HS-27A (cell line): ENCODE measurements at regions not wholly inside any gene's neighbourhood (a gene's known extent, or its start where the extent isn't known, plus 50 kb on each side); places are given as distances from the start of the nearest gene placed in this dataset.

Experiments used
- DNase-seq: peaks from one replicate; pipeline ENCODE4 v3.0.0-alpha.2; 2012; ENCODE audit warnings: low read depth, missing footprints

DNA sequence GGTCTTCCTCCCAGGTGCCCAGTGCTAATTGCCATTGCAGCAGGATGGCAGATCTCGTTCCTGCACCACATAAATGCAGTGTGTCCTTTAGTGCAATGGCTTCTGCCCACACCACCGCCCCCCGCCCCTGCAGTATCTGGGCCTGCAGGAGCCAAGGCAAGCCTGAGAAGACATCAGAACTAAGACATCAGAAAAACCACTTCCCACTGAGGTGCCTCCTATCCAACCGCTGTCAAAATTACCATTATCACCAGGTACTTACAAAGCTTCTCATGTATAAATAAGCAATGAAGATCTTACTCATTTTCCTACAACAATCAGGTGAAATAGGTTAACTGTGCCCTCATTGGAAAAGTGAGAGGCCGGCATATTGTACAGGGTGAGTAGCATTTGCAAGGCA, 228.8 kb downstream of the FBXO15 start:
- DNase-seq: no peak

DNA sequence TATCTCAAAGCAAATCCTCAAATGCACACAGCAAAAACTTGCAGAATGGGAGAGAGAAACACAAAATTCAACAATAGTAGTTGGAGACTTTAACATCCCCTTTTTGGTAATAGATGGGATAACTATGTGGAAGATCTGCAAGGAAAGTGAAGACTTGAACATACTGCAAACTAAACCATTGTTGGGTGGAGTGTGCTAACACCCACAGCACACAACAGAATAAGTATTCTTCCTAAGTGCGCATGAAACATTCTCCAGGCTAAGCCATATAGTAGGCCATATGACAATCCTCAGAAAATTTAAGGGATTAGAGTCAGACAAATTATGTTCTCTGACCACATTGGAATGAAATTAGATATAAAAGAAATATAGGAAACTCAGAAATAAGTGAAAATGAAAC, 230.6 kb downstream of the FBXO15 start:
- no peak for DNase-seq

DNA sequence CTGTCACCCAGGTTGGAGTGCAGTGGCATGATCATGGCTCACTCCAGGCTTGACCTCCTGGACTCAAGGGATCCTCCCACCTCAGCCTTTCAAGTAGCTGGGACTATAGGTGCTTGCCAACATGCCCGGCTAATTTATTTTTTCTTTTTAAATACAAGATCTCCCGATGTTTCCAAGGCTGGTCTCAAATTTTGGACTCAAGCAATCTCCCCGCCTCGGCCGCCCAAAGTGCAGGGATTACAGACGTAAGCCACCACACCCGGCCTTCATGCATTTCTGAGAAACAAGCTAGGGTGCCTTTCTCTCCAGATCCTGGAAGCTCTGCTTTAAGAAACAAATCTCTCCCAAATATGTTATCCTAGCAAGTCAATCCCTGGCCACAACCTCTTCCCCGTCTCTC, 234.1 kb downstream of the FBXO15 start:
- DNase-seq: no peak

DNA sequence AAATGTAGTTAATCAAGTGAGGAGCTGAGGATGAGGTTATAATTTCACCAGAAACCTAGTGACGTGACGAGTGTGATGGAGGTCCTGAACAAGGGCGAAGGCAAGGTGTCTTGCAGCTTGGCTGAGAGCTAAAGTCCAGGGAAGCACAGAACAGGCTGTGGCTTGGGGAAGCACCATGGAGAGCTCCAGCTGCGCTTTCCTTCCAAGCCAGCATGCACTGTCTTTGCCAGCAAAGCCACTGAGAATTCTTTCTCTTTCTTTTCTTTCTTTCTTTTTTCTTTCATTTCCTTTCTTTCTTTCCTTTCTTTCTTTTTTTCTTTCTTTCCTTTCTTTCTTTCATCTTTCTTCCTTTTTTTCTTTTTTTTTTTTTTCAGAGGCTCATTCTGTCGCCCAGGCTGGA, 239.3 kb downstream of the FBXO15 start:
- DNase-seq: no peak

DNA sequence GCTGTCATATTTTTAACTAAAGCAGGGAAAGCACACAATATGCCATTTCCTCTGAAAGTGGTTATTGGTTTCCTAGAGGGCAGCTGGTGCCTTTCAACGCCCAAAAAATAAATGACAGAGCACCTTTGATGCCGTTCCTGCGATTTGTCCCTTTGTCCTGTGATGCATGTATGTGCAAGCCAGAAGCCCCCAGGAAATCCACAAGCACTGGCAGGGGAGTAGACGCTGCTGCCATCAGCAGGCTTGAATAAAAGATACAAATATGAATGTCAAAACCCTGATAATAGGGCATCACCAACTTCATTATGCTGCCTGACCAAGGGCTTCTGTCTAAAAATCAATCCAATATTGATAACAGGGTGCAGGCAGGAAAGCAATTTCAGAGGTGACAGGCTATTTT, 246.1 kb downstream of the FBXO15 start:
- DNase-seq: no peak

DNA sequence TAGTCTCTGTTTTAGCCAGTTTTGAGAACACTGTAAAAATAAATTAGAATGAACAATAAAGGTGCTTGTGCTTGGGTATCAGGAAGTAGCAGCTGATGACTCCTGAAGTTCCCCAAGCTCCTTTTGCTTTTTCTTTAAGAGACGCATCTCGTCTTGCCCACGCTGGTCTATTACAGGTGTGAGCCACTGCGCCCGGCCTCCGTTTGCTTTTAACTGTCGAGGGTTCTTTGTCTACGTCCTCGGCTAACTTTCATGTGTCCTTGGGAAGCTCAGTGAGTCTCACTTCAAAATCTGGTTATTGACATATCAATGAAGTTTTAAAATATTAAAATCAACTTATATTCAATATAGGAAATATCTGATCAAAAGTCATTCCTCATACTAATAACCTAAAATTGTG, 246.5 kb downstream of the FBXO15 start:
- DNase-seq: no peak

DNA sequence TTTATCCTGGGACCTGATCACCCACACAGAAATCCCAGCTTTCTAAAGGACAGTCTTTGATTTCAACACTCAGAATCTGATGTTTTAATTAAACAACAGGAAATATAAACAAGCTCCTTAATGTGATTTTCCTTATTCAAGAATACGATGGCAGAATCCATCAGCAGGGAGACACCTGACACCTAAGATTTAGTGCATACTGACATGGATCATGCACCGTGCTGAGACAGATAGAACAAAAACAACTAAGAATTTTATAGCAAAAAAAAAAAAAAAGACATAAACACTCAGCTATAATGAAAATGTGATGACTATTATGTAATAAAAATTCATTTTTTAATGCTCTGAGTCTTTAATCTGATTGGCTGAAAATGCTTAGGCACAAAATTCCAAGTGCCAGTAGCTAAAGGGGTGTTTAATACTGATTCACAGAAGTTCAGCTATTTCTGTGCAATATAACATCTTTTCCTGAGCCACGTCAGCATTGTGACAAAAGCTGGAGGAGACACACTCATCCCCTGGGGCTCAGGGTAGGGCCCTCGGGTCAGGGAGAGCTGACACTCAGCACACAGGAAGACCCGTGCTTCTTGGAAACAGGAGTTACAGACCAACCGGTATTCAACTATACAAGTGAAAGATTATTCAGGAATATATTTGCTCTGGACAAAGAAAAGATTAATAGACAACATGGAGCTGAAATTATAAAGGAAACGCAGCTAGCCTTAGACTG, 247.4 kb downstream of the FBXO15 start:
- DNase-seq: no peak

DNA sequence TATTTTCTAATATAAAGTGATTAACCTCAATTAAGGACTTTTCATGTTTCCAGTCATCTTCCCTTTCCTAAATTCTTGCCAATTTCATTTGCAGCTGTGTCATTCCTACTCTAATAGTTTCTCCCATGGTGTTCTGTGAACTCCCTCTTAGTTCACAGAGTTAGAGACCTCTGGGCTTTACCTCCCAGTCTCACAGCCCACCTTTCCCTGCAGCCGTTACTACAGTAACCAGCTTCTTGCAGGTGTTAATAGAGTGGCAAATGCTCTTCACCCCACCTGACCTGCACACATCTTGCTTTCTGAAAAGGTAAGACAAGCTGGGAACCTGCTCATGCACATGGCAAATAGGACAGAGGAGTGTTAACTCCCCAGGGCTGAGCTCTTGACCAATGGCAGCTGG, 250.1 kb downstream of the FBXO15 start:
- no peak for DNase-seq

DNA sequence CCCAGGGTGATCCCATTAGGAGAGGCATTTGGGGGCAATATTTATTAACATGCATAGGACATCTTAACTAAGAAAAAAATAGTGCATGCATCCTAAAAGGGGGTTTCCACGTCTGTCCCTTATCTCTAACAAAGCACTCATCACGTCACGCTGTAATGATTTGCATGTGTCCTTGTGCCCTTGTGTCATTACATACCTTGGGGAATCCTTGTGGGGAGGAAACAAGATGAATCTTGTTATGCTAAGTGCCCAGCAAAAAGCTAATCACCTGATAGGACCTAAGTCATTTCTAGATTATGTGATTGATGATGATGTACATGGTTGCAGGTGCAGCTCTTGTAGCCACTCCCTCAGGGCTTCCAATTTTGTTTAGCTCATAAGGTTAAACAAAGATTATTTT, 250.9 kb downstream of the FBXO15 start:
- no peak for DNase-seq

DNA sequence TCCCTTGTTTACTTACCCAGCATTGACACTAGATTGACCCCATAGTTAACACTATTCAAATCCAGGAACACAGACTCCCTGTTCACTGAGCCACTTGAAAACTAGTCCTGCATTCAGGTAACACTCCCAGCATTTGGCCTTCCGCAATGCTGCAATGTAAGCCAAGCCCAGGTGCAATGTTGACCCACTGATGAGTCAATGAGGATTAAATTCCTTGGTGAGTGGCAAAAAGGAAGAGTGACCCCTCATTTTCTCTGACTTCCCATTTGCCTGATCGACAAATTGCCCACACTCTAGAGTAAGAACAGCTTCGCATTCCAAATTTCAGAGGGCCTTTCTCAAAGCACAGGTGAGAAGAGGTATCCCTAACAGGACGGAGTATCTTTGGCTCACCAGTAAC, 251.9 kb downstream of the FBXO15 start:
- DNase-seq: no peak

DNA sequence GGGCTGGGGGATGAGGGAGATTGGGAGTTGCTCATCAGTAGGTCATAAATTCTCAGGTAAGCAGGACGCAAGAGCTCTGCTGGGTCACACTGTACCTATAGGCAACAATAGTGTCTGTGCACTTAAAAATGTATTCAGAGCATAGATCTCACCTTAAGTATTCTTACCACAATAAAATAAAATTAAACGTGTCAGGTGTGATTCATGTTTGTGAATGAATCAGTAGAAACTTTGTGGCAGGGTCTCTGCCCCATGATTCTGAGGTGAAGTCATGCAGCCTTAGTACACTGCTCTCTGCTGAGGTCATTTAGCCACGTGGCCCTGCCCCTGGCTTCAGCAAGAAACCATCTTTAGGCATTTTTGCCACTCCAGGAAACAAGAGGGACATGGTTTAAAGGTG, 253.8 kb downstream of the FBXO15 start:
- no peak for DNase-seq

DNA sequence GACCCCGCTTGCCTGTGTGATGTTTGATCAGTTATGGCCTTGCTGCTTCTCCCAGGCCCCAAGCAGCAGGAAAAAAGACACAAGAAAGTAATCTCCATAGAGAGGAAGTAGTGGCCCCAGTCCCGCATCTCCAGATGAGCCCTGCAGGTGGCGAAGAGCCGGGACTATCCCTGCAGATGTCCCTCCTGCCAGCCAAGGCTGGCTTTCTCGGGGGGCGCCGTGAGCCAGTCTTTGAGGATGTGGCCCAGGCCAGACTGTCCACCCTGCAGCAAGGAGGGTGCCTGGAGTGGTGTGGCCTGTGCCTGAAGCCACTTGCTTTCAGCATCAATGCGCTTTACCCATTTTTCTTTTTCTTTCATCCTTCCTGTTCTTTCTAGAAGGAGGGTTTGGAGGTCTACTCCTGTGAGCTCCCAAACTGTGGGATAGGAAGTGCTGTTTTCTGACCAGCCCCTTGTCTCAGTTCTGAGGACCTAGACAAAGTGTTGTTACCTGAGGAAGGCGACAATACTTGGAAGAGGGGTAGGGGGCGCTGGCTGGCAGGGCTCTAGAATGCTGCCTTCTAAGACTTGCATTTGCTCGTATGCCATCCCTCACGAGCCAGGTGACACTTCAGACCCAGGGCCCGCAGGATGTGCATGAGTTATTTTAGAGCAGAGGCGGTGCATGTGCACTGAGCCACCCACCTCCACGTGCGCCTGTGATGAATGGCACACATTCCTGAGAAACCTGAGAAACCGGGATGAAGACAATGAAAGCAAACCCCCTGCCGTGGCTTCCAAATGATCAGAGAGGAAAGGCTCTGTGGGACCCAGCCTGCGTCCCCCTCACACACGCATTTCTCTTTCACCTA, 255.8 kb downstream of the FBXO15 start:
- no peak for DNase-seq

DNA sequence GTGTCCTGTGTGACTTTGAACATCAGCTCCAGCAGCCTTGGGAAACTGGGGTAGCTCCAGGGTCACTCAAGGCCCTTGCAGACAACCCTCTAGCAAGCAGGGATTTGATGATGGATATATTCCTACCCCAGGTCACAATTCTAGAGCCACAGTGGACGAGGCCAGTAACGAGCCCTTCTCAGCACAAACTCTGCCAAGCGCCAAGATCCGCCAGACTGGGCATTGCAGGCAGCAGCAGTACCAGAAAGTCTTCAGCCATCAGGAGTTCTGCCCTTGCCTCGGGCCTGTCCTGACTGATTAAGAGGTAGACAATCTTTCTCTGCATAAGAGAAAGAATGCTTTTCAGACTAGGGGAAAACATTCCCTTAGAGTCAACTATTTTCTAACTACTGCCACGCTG, 259.1 kb downstream of the FBXO15 start:
- no peak for DNase-seq

DNA sequence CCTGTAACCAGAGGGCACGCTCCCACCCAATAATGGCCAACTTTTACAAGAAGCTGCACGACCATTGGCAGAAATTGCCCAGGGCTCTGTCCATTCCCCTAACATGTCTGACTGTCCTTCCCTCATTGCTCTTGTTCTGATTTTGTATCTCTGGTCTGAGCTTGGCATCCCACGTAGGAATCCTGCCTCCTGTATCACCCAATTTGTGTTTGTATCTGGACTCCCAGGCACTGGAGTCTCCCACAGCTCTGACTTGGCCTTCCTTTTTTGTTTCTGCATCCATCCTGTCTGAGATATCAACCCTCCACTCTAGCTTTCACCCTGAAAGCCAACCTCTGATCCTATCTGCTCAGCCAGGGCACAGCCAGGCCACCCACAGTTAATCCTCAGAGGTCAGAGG, 259.8 kb downstream of the FBXO15 start:
- DNase-seq: no peak

DNA sequence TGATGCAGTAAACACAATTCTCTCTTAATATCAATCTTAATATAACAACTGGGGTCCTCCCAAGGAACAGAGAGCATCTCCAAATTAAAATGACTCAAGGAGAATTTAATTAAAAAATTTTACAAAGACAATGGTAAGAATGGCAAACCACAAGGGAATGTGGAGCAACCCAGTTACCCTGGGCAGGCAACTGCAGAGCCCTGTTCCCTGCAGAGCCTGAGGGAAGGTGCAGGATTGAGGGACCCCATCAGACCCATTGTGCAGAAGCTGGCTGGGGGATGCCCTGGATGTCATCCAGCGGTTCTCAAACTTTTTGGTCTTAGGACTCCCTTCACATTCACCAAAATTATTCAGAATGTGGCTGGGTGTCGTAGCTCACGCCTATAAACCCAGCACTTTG, 262.8 kb downstream of the FBXO15 start:
- DNase-seq: no peak

DNA sequence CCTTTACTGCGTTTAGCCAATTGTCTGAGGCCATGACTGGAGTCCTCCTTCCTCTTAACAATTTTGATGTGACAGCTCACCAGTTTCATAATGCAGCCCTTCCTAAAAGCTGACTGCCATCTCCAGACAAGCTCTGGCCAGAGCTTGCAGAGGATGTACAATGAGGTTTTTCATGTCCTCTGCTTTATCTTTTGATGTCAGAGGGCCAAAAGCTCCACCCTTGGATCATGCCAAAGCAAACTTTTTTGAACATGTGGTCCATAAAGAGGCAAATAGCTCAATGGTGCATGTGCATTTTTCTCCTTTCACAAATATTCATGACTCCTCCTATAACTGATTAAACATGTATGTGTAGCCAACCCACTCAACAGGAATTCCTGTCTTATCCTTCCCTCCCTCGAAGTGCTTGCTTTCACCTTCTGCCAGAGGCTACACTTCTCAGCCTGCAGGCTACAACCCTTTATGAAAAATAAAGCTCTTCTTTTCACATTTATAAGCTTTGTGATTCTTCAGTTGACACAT, 266.2 kb downstream of the FBXO15 start:
- DNase-seq: no peak

DNA sequence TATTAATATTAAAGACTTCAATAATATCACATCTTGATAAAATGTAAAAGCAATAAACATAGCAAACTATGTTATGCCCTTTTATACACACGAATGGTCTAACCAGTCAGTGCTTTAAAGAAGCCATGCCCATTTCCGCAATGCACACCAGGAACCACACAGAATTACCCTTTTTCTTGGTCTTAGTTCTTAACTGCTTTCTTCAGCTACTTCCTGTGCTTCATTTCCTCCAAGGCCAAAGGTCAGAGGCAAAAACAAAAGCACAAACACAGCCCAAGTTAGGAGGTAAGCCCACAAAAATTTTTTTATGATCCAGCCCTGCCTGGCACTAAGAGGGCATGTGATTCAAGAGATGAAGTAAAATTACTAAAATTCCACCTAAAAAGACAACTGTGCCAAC, 267.2 kb downstream of the FBXO15 start:
- no peak for DNase-seq

DNA sequence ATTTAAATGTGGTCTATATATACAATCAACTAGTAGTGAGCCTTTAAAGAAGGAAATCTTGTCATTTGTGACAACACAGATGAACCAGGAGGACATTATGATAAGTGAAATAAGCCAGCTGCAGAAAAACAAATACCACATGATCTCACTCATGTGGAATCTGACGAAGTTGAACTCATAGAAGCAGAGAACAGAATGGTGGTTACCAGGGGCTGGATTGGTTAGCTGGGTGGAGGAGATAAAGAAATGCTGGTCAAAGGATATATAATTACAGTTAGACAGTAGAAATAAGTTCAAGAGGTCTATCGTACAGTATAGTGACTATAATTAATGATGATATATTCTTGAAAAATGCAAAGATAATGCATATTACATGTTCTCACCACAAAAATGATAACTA, 267.9 kb downstream of the FBXO15 start:
- peak; percentile 1 for DNase-seq

DNA sequence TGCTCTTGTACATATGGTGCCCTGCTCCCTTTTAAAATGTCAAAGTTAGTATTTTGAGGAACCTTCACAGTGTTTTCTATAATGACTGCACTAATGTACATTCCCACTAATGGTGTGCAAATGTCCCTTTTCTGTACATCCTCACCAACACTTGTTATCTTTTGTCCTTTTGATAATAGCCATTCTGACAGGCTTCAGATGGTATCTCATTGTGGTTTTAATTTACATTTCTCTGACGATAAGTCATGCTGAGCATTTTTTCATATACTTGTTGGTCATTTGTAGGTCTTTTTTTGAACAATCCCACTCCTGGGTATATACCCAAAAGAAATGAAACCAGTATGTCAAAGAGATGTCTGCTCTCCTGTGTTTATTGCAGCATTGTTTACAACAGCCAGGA, 268.3 kb downstream of the FBXO15 start:
- no peak for DNase-seq

DNA sequence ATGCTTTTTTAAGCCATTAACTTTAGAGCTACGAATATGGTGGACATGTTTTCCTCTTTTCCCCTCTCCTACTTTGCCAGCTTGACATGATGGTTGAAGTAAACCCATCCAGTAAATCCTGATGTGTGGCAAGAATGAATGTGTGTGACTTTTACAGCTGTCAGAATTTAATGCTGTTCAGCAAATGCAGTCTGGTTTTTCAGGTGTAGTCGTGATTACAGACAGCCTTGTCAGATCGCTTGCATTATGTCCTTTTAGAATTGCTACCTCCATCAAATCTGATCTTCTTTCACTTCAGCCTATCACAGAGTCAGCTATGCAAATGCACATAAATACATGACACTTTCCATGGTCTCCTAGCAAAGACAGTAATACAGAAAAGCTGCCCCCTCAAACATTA, 278.5 kb downstream of the FBXO15 start:
- DNase-seq: no peak

DNA sequence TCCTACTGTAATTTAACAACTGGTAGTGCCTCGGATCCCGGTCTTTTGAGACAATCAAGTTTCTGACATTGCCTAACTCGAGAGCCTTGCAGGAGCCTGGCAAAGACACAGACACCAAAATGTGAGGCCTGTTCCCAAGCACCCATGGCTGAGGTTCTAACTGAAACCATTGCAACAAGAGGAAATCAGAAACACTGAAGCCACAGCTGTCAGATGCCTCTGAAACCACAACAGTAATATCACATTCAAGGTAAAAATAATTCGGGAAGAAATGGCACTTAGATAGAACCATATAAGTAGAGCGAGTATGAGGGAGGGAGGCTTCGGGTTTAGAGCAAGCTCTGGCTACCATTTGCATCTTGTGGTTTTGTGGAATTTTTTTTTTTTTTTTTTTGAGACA, 285.9 kb downstream of the FBXO15 start:
- DNase-seq: no peak

DNA sequence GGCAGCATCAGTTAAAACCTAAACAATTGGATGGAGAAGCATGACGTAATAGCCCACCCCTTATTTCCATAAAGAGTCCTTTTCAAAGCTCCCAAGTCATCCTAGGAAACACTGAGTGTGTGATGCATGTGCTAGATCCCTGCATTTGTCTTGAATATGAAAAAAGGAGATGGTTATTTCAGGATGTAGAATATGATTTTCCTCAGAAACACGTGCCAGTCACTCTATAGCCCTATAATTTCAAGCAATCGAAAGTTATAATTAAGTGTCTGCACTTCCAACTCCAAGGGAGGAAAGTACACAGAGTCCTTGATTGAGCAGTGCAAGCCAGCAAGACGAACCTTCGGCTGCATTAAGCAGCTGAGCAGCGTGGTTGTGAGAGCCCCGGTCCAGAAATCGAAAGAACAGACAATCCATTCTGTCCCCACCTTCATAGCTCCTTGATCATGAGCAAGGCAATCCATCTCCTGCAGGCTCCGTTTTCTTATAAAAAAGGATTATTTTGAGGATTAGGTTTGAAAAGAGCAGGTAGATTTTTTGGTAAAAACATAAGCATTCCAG, 287.7 kb downstream of the FBXO15 start:
- no peak for DNase-seq
